HEK293T (cell line): ENCODE measurements at regions not wholly inside any gene's neighbourhood (a gene's known extent, or its start where the extent isn't known, plus 50 kb on each side); places are given as distances from the start of the nearest gene placed in this dataset.

Source experiments
- BHLHE40 ChIP-seq: fragments of 450-650 bp; IDR thresholded peaks from 2 replicates; pipeline ENCODE4 v1.6.1; 2016; ENCODE audit warnings: mild to moderate bottlenecking, moderate library complexity, borderline replicate concordance
- CTBP1 ChIP-seq: fragments of 450-650 bp; IDR thresholded peaks from 2 replicates; pipeline ENCODE4 v1.6.1; 2016; ENCODE audit warnings: borderline replicate concordance
- FOXA1 ChIP-seq: fragments of 450-650 bp; IDR thresholded peaks from 2 replicates; pipeline ENCODE4 v1.6.1; 2016; ENCODE audit warnings: mild to moderate bottlenecking
- FOXK2 ChIP-seq: fragments of 450-650 bp; IDR thresholded peaks from 2 replicates; pipeline ENCODE4 v1.6.1; 2016; ENCODE audit warnings: mild to moderate bottlenecking
- FOXM1 ChIP-seq: fragments of 450-650 bp; IDR thresholded peaks from 2 replicates; pipeline ENCODE4 v1.6.1; 2017; ENCODE audit warnings: mild to moderate bottlenecking, borderline replicate concordance
- L3MBTL2 ChIP-seq: fragments of 450-650 bp; conservative IDR thresholded peaks from 2 replicates; pipeline ENCODE4 v1.6.1; 2016; ENCODE audit warnings: mild to moderate bottlenecking
- PKNOX1 ChIP-seq: fragments of 450-650 bp; IDR thresholded peaks from 2 replicates; pipeline ENCODE4 v1.6.1; 2016
- SP1 ChIP-seq: fragments of 450-650 bp; IDR thresholded peaks from 2 replicates; pipeline ENCODE4 v1.6.1; 2017
- SUZ12 ChIP-seq: fragments of 450-650 bp; IDR thresholded peaks from 2 replicates; pipeline ENCODE4 v1.6.1; 2016; ENCODE audit warnings: mild to moderate bottlenecking
- TARDBP ChIP-seq: fragments of 450-650 bp; IDR thresholded peaks from 2 replicates; pipeline ENCODE4 v1.6.1; 2016
- ZNF384 ChIP-seq: fragments of 450-650 bp; IDR thresholded peaks from 2 replicates; pipeline ENCODE4 v1.6.1; 2016

GRCh38 chr13:50712456-50712855 lies 131.0 kb downstream of the DLEU7 start:
- no peak for TF ChIP-seq BHLHE40
- TF ChIP-seq CTBP1, result no peak
- TF ChIP-seq SP1, result no peak
- no peak for TF ChIP-seq TARDBP
- no peak for TF ChIP-seq FOXK2
- TF ChIP-seq FOXM1, result no peak
- no peak for TF ChIP-seq SUZ12
- no peak for TF ChIP-seq L3MBTL2
- no peak for TF ChIP-seq FOXA1
- TF ChIP-seq PKNOX1, result no peak
- TF ChIP-seq ZNF384, result no peak
